Amniotic epithelial cell (primary cell): ENCODE measurements at regions not wholly inside any gene's neighbourhood (a gene's known extent, or its start where the extent isn't known, plus 50 kb on each side); places are given as distances from the start of the nearest gene placed in this dataset.
A peak's percentile ranks its signal among the peaks of the same experiment; 100 is the strongest.

Experiments used
- DNase-seq: peaks from one replicate; pipeline ENCODE4 v3.0.0-alpha.2; 2010; ENCODE audit warnings: low read depth

GRCh38 chr12:75900781-75901254 lies 130.8 kb downstream of the PHLDA1 start:
- no peak for DNase-seq

GRCh38 chr12:75900226-75900625 lies 131.3 kb downstream of the PHLDA1 start:
- DNase-seq = no peak

- no peak for DNase-seq
Measured at GRCh38 chr12:75894965-75895754, 136.4 kb downstream of the PHLDA1 start.

GRCh38 chr12:75893765-75894164 lies 137.8 kb downstream of the PHLDA1 start:
- no peak for DNase-seq

GRCh38 chr12:75892731-75893408 lies 138.7 kb downstream of the PHLDA1 start:
- peak; percentile 100 for DNase-seq

- DNase-seq = no peak
Measured at GRCh38 chr12:75891072-75891471, 140.5 kb downstream of the PHLDA1 start.

GRCh38 chr12:75890660-75891059 lies 140.9 kb downstream of the PHLDA1 start:
- DNase-seq = no peak

GRCh38 chr12:75890141-75890540 lies 141.4 kb downstream of the PHLDA1 start:
- DNase-seq = no peak

GRCh38 chr12:75888874-75889613 lies 142.5 kb downstream of the PHLDA1 start:
- DNase-seq = no peak

- no peak for DNase-seq
Measured at GRCh38 chr12:75888399-75888798, 143.2 kb downstream of the PHLDA1 start.

GRCh38 chr12:75887979-75888378 lies 143.6 kb downstream of the PHLDA1 start:
- DNase-seq = no peak

GRCh38 chr12:75884465-75884985 lies 147.1 kb downstream of the PHLDA1 start:
- peak; percentile 51 for DNase-seq

- DNase-seq = no peak
Measured at GRCh38 chr12:75883241-75883640, 148.3 kb downstream of the PHLDA1 start.

GRCh38 chr12:75882421-75882820 lies 149.2 kb downstream of the PHLDA1 start:
- DNase-seq = no peak

- peak; percentile 47 for DNase-seq
Measured at GRCh38 chr12:75881920-75882319, 149.7 kb downstream of the PHLDA1 start.

- peak; percentile 69 for DNase-seq
Measured at GRCh38 chr12:75877763-75878621, 153.6 kb downstream of the PHLDA1 start.

- no peak for DNase-seq
Measured at GRCh38 chr12:75876832-75877762, 154.5 kb downstream of the PHLDA1 start.

- DNase-seq = no peak
Measured at GRCh38 chr12:75874441-75874840, 157.1 kb downstream of the PHLDA1 start.

GRCh38 chr12:75872762-75873161 lies 158.8 kb downstream of the PHLDA1 start:
- DNase-seq = no peak

- DNase-seq = no peak
Measured at GRCh38 chr12:75870878-75871277, 160.7 kb downstream of the PHLDA1 start.
